ENCODE measurements at regions not wholly inside any gene's neighbourhood (a gene's known extent, or its start where the extent isn't known, plus 50 kb on each side); places are given as distances from the start of the nearest gene placed in this dataset.

DNA sequence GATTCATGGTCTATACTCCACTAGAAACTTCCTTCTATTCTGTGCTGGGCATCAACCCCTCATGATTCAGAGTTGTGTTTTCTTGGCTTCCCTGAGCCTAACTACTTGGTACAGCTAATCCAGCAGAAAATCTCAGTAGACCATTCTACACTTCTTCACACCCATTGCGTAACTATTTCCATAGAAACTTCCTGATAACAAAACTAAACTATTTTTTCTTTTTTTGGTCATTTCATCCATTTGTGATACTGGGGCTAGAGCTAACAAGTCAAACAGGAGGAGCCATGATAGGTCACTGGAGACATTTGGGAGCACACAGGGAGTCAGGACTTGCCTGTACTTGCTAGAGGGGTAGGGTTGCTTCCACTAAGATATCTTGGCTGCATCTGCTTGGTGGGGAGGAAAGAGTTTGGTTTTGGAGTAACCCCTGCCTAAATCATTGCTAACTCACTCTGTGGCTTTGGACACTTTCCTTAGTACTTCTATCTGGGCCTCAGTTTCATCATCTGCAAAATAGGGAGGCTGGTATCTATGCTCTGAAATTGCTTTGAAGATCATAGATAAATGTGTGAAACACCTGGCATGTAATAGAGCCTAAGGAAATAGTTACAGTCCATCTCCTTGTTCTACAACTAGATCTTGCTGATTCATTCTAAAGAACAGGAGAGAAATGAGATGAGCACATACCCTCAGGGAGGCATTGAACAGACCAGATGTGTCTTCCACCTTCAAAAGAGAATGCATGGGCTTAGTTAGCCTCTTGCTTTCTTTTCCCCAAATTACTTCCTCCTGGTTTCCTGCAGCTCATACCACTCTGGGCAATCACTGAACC lies 127.9 kb upstream of the ADGRF1 start:
- no peak for TF ChIP-seq CTCF (IDR thresholded peaks at IDR 0.05; ENCODE audit: low read depth, low read length)
- no peak for DNase-seq
- Histone ChIP-seq H3K36me3 (no peaks in the 10 kb centered on the region), H3K27ac (no peak overlapping the region), H3K4me3 (ENCODE audit: low read depth, low read length) (no peak overlapping the region), H3K27me3 (ENCODE audit: insufficient read depth, low read depth, severe bottlenecking) (no peaks in the 10 kb centered on the region), H3K9me3 (ENCODE audit: severe bottlenecking) (peaks cover 4% of the 10 kb centered on the region)

- no peak for DNase-seq
- H3K4me3 ChIP-seq (ENCODE audit: low read depth, low read length): no peak overlapping the region
- no peak for TF ChIP-seq CTCF (IDR thresholded peaks at IDR 0.05; ENCODE audit: low read depth, low read length)
- no peak overlapping the region for H3K27ac ChIP-seq
- no peaks in the 10 kb centered on the region for H3K27me3 ChIP-seq (ENCODE audit: insufficient read depth, low read depth, severe bottlenecking)
- peaks cover 4% of the 10 kb centered on the region for H3K9me3 ChIP-seq (ENCODE audit: severe bottlenecking)
- H3K36me3 ChIP-seq: no peaks in the 10 kb centered on the region
Measured at GRCh38 chr6:47168180-47168579, 126.0 kb upstream of the ADGRF1 start.

- no peak for DNase-seq
- Histone ChIP-seq H3K27ac (no peak overlapping the region), H3K36me3 (no peaks in the 10 kb centered on the region), H3K4me3 (ENCODE audit: low read depth, low read length) (no peak overlapping the region), H3K9me3 (ENCODE audit: severe bottlenecking) (no peaks in the 10 kb centered on the region), H3K27me3 (ENCODE audit: insufficient read depth, low read depth, severe bottlenecking) (no peaks in the 10 kb centered on the region)
- no peak for TF ChIP-seq CTCF (IDR thresholded peaks at IDR 0.05; ENCODE audit: low read depth, low read length)
Measured at GRCh38 chr6:47165918-47166317, 123.8 kb upstream of the ADGRF1 start.

DNA sequence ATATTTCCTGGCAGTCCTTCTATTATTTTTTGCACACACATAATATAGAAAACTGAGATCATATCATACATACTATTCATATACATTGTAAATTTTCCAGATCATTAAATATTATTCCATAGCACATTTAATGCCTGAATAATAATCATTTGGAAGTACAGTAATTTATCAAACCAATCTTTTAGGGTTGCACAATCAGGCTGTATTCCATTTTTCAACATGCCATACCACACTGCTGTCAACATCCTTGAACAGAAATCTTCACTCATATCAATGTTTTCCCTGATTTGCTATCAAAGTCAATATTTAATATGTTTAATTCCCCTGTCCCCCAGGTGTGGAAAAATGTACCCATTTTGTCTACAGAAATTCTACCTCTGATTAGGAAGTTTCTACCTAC lies 122.7 kb upstream of the ADGRF1 start:
- Histone ChIP-seq H3K27ac (no peak overlapping the region), H3K4me3 (ENCODE audit: low read depth, low read length) (no peak overlapping the region), H3K27me3 (ENCODE audit: insufficient read depth, low read depth, severe bottlenecking) (no peaks in the 10 kb centered on the region), H3K9me3 (ENCODE audit: severe bottlenecking) (no peaks in the 10 kb centered on the region), H3K36me3 (no peaks in the 10 kb centered on the region)
- no peak for TF ChIP-seq CTCF (IDR thresholded peaks at IDR 0.05; ENCODE audit: low read depth, low read length)
- no peak for DNase-seq

GRCh38 chr6:47163536-47163935 lies 121.4 kb upstream of the ADGRF1 start:
- H3K27me3 ChIP-seq (ENCODE audit: insufficient read depth, low read depth, severe bottlenecking): no peaks in the 10 kb centered on the region
- no peak overlapping the region for H3K27ac ChIP-seq
- H3K9me3 ChIP-seq (ENCODE audit: severe bottlenecking): no peaks in the 10 kb centered on the region
- TF ChIP-seq CTCF (IDR thresholded peaks at IDR 0.05; ENCODE audit: low read depth, low read length): no peak
- H3K36me3 ChIP-seq: no peaks in the 10 kb centered on the region
- no peak overlapping the region for H3K4me3 ChIP-seq (ENCODE audit: low read depth, low read length)
- DNase-seq: no peak

- no peaks in the 10 kb centered on the region for H3K36me3 ChIP-seq
- H3K27me3 ChIP-seq (ENCODE audit: insufficient read depth, low read depth, severe bottlenecking): no peaks in the 10 kb centered on the region
- TF ChIP-seq CTCF (IDR thresholded peaks at IDR 0.05; ENCODE audit: low read depth, low read length): no peak
- no peak for DNase-seq
- H3K9me3 ChIP-seq (ENCODE audit: severe bottlenecking): no peaks in the 10 kb centered on the region
- no peak overlapping the region for H3K27ac ChIP-seq
- no peak overlapping the region for H3K4me3 ChIP-seq (ENCODE audit: low read depth, low read length)
Measured at GRCh38 chr6:47162793-47163192, 120.7 kb upstream of the ADGRF1 start.
